NCI-H1930 (cell line): ENCODE measurements at regions not wholly inside any gene's neighbourhood (a gene's known extent, or its start where the extent isn't known, plus 50 kb on each side); places are given as distances from the start of the nearest gene placed in this dataset.
"Not testable (repeated sequence)": the region's sequence is repeated elsewhere in the genome, so short reads cannot be mapped to it uniquely, and the experiment has no call there.

Source experiments
- DNase-seq, 2 experiments: peaks; one replicate each; lab custom pipeline; 2025; lab: John Stamatoyannopoulos, UW

GRCh38 chr6:122185458-122185857, 214.0 kb upstream of the HSF2 start:
- not testable (repeated sequence) for DNase-seq

GRCh38 chr6:122187186-122187585, 212.3 kb upstream of the HSF2 start:
- no peak for DNase-seq

DNA sequence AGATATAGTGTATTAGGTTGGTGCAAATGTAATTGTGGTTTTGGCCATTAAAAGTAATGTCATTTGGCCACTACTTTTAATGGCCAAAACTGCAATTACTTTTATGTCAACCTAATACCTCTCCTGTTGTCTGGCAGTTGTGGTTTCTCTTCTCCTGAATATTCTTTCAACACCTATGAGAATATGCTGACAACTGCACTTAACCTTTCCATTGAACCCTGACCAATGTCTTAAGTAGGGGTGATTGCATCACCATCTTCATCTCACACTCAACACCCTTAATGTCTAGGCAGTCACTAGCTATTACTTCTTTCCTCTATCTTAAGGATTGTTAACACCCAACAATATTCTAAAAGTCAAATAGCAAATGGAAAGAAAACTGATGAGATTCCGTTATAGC, 200.5 kb upstream of the HSF2 start:
- no peak for DNase-seq

GRCh38 chr6:122200440-122200839, 199.0 kb upstream of the HSF2 start:
- no peak for DNase-seq

- DNase-seq, result no peak
Measured at GRCh38 chr6:122202576-122203137, 196.8 kb upstream of the HSF2 start.

DNA sequence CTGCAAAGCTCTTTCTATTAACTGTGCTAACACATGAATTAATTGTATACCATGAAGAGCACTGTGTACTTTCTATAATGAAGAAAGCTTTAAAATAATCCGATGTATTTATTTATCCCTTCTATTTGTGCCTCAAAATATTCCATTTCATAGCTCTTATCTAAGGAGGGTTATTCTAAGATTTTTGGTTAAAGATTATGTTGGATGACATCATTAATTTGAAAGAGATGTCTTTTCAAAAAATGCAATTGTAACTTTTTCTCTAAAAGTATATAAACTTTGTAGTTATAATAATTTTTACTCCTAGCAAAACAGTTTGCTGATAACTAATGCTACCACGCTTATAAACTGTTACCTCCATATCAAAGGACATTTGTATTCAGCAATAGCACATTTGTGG, 192.4 kb upstream of the HSF2 start:
- no peak for DNase-seq

GRCh38 chr6:122207794-122208193, 191.7 kb upstream of the HSF2 start:
- no peak for DNase-seq

GRCh38 chr6:122214605-122215318, 184.7 kb upstream of the HSF2 start:
- DNase-seq, result no peak

- no peak for DNase-seq
Measured at GRCh38 chr6:122220254-122220653, 179.2 kb upstream of the HSF2 start.

- DNase-seq, result no peak
Measured at GRCh38 chr6:122222761-122223160, 176.7 kb upstream of the HSF2 start.

DNA sequence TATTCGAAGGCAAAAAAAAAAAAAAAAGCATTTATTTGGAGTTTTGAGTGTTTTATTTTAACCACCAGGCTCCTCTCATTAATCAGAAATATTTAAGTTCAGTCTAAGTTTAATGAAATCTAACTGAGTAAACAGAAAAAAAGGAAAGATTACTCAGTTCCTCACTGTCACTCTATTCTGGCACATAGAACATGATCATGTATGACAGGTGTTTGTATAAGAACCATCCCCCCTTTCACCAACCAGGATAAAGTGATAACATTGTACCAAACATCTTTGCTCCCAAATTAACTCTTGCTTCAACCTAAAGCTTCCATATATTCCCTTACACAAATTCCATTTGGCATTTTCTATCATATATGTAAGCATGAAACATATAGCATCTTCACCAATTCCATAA, 176.2 kb upstream of the HSF2 start:
- no peak for DNase-seq

DNA sequence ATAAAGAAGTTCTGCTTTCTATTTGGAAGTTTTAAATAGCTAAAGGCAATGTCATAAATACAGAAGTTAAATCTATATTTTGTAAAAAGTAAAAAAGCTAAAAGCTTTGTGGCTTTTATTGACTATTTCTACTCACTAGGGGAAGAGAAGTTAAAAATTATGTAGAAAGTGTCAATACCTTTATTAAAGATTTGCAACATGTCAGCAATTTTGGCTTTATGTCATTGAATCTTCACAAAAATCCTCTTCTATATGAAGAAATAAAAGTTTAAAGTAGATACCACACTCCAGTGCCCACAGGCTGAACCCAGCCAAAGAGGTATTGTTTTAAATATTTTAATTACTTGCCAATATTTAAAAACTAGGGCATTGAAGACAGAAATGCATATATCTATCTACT, 160.6 kb upstream of the HSF2 start:
- no peak for DNase-seq

DNA sequence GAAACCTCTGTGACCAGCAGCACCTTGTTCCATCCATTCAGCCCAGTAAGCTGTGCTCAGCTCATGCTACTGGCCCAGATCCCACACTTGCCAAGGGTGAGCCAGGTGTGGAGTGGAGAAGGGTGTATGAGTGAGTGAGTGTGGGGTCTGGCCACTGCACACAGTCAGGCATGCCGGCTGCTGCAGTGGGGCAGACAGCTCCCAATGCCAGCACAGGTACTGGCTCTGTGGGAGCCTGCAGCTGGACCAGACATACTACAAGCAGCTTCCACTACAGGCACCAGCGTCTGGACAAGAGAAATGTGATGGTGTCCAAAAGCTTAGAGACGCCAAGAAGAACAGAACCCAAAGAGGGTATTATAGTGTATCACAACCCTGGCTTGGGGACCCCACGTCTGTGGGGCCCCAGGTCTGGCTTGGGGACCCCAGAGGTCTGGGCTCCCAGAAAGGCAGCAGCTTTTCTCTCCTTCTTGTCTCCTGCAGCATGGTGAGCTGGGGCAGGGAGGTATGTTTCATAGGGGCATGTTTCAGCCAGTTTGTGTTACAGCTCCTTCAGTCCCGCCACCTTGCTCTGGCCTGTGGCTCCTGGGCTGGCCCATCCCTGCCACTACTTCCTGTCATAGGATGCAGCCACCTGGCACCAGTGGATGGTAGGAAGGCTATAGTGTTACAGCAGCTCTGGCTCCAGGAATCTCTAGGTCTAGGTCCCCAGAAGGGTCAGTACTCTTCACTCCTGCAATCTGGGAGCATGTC, 152.4 kb upstream of the HSF2 start:
- DNase-seq, result no peak

- DNase-seq, result no peak
Measured at GRCh38 chr6:122248001-122248669, 151.3 kb upstream of the HSF2 start.

DNA sequence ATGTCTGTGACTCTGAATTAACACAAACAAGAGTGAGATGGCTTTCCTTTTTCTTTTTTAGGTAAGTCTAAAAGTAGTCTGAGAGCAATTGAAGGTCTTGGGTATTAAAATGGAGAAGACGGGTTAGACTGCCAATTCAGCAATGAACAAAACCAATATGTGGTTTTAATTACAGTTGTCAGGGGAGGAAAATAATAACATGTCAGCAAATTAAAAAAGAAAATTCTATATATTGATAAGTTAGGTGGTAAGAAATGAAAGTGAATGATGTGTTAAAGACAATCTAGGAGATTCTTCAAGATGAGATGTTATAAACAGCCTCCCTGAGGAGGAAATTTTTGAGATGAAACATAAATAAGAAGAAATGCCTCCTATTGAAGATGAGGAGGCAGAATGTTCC, 150.6 kb upstream of the HSF2 start:
- DNase-seq, result no peak

DNA sequence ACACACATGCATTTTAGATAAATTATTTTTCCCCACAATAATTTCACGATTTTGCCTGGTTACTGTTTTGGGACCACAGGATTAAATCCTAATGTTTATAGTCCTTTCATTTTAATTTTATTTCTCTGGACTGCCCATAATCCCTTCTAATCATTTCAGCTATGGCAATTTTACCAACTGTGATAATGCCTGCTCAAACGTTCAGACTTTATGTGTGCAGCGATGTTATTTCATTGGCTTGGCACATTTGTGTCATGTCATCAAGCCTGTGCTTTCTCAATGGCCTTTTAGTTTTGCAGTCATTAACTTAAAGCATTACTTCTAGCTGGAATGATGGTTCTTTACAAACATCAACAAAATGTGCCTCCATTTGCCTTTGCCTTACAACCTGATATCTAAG, 140.6 kb upstream of the HSF2 start:
- DNase-seq, result no peak

DNA sequence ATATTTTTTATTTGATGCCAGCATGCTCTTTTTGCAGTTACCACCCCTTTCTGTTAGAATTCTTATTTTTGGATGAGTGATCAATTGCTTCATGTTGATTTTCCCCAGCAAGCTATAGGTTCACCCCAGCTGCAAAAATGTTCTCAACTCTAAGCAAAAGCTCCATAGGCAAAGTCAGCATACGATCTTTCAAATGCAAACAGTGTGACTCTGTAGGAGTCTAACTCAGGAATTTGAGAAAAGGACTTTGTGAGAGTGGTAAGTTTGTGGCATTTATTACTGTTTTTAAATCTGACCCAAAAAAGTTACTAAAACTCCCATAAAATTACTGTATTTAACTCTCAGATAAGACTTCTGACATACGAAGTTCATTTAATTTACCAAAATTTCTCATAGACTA, 134.9 kb upstream of the HSF2 start:
- no peak for DNase-seq

DNA sequence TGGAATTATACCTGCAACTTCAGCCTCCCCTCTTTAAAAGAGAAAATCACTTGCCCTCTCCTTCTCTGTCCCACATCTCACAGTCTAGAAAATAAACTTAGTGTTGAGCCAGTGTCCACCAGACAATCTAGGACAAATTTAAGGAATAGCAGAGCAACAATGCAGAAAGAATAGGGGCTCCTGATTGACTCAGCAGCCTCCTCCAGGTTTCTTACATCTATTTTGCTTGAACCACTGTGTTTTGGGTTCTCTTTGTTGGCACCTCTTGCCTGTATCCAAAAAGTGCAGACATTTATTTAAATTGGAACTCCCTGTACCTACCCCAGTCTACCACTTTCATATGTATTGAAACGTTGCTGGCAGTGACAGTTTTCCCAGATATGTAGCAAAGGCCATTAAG, 133.7 kb upstream of the HSF2 start:
- DNase-seq, result no peak

GRCh38 chr6:122268394-122268793, 131.1 kb upstream of the HSF2 start:
- DNase-seq, result no peak

- no peak for DNase-seq
Measured at GRCh38 chr6:122276637-122277036, 122.8 kb upstream of the HSF2 start.

GRCh38 chr6:122280105-122281021, 119.1 kb upstream of the HSF2 start:
- DNase-seq, result not testable (repeated sequence)

GRCh38 chr6:122283884-122284283, 115.6 kb upstream of the HSF2 start:
- DNase-seq, result no peak
